GM13976 (cell line): ENCODE measurements at regions not wholly inside any gene's neighbourhood (a gene's known extent, or its start where the extent isn't known, plus 50 kb on each side); places are given as distances from the start of the nearest gene placed in this dataset.
"Not testable (repeated sequence)": the region's sequence is repeated elsewhere in the genome, so short reads cannot be mapped to it uniquely, and the experiment has no call there.

ENCODE experiments used
- DNase-seq: peaks from one replicate; pipeline ENCODE4 v3.0.0; 2012; ENCODE audit warnings: low spot score
- CTCF ChIP-seq: IDR thresholded peaks from 2 replicates; pipeline ENCODE4 v1.5.1; 2012; ENCODE audit warnings: borderline replicate concordance, mild to moderate bottlenecking; ENCODE audit not compliant: insufficient read depth; ENCODE audit errors: extremely low read depth, missing control alignments, control extremely low read depth
- in situ Hi-C: fragments of 300-500 bp; cut with MboI; formaldehyde crosslinking; loops from one replicate; pipeline ENCODE4 v1.12.0; 2022; ENCODE audit warnings: low sequenced_read_pairs, mixed read lengths, inconsistent platforms; ENCODE audit not compliant: unreplicated experiment

- DNase-seq: no peak
- no peak for TF ChIP-seq CTCF
- in situ Hi-C loops: no loop called here
Measured at GRCh38 chr5:58294598-58295305, 165.1 kb downstream of the PLK2 start.

- DNase-seq, in situ Hi-C loops: not testable (repeated sequence)
Measured at GRCh38 chr5:58288275-58288674, 171.6 kb downstream of the PLK2 start.

- no peak for TF ChIP-seq CTCF
- in situ Hi-C loops: no loop called here
- DNase-seq: no peak
Measured at GRCh38 chr5:58286741-58287140, 173.1 kb downstream of the PLK2 start.

GRCh38 chr5:58285900-58286299, 174.0 kb downstream of the PLK2 start:
- no peak for DNase-seq
- no peak for TF ChIP-seq CTCF
- in situ Hi-C loops: no loop called here

- in situ Hi-C loops: no loop called here
- no peak for DNase-seq
- TF ChIP-seq CTCF: no peak
Measured at GRCh38 chr5:58284886-58285285, 175.0 kb downstream of the PLK2 start.

GRCh38 chr5:58281189-58281588, 178.7 kb downstream of the PLK2 start:
- in situ Hi-C loops: no loop called here
- TF ChIP-seq CTCF: no peak

GRCh38 chr5:58279259-58279658, 180.6 kb downstream of the PLK2 start:
- TF ChIP-seq CTCF: no peak
- in situ Hi-C loops: no loop called here
- DNase-seq: no peak

More at GRCh38 chr5:58281189-58281588, 178.7 kb downstream of the PLK2 start:
- no peak for DNase-seq
